Left lung (tissue), 4 donors: ENCODE measurements at regions not wholly inside any gene's neighbourhood (a gene's known extent, or its start where the extent isn't known, plus 50 kb on each side); places are given as distances from the start of the nearest gene placed in this dataset.

ENCODE experiments used
- ATAC-seq: fragments of 200-7000 bp; cut with Tn5 transposase; one replicate; pipeline ENCODE4 v1.9.1; 2020; ENCODE audit warnings: moderate library complexity
- DNase-seq, 4 donors: peaks; one replicate each; pipeline ENCODE4 v3.0.0-alpha.2; 2013 to 2020
- H3K27ac ChIP-seq, 2 donors: fragments of 200-600 bp; sonication (generic) in 1 of 2; one replicate each; pipeline versions ENCODE4 v1.5.0 to v1.8.0; 2020 to 2021
- H3K27me3 ChIP-seq, 2 donors: fragments of 200-600 bp; sonication (generic) in 1 of 2; one replicate each; pipeline versions ENCODE4 v1.5.0 to v1.8.0; 2020 to 2021
- H3K36me3 ChIP-seq, 2 donors: fragments of 200-600 bp; sonication (generic) in 1 of 2; one replicate each; pipeline versions ENCODE4 v1.5.0 to v1.8.0; 2020 to 2021
- H3K4me1 ChIP-seq, 2 donors: fragments of 200-600 bp; one replicate each; pipeline ENCODE4 v1.8.0; 2021
- H3K4me3 ChIP-seq, 2 donors: fragments of 200-600 bp; sonication (generic) in 1 of 2; one replicate each; pipeline versions ENCODE4 v1.5.0 to v1.8.0; 2020 to 2021; ENCODE audit warnings: mild to moderate bottlenecking in 1 of 2
- H3K9me3 ChIP-seq, 2 donors: fragments of 200-600 bp; sonication (generic) in 1 of 2; one replicate each; pipeline versions ENCODE4 v1.5.0 to v1.8.0; 2020 to 2021
- CTCF ChIP-seq, 2 donors: fragments of 200-600 bp; sonication (generic) in 1 of 2; IDR thresholded peaks; one replicate each; pipeline versions ENCODE4 v1.5.0 to v1.8.0; 2021; ENCODE audit warnings: antibody characterized with exemption in 2 of 2
- intact Hi-C, 2 donors: fragments of 100-400 bp; cut with DNase I; formaldehyde crosslinking; loops; one replicate each; pipeline versions ENCODE4 v1.11.2 to v1.14.2; 2022
- donor health status: DM: no; HTN: yes; CAD: no.
- donor health status: DM: no; HTN: no; CAD: no.

- intact Hi-C loops, result no loop called here
- ATAC-seq (no peak), DNase-seq (no peak)
- H3K9me3 ChIP-seq, result no peaks in the 10 kb centered on the region
- no peaks in the 10 kb centered on the region for H3K36me3 ChIP-seq
- no peak overlapping the region for H3K27ac ChIP-seq
- H3K4me3 ChIP-seq, result no peak overlapping the region
- no peaks in the 10 kb centered on the region for H3K4me1 ChIP-seq
- TF ChIP-seq CTCF (IDR thresholded peaks at IDR 0.05), result no peak
- H3K27me3 ChIP-seq, result peaks cover 0 to 5% of the 10 kb centered on the region in 2 donors
Observed at GRCh38 chr16:5581428-5581827, 483.8 kb upstream of the EEF2KMT start.

GRCh38 chr16:5580772-5581171, 483.2 kb upstream of the EEF2KMT start:
- Histone ChIP-seq H3K9me3 (no peaks in the 10 kb centered on the region), H3K36me3 (no peaks in the 10 kb centered on the region), H3K4me1 (no peaks in the 10 kb centered on the region), H3K4me3 (no peak overlapping the region), H3K27ac (no peak overlapping the region), H3K27me3 (peaks cover 0 to 5% of the 10 kb centered on the region in 2 donors)
- ATAC-seq, result no peak
- TF ChIP-seq CTCF (IDR thresholded peaks at IDR 0.05), result no peak
- intact Hi-C loops, result no loop called here
- DNase-seq, result no peak

- H3K27ac ChIP-seq, result no peak overlapping the region
- DNase-seq, result no peak
- no peaks in the 10 kb centered on the region for H3K4me1 ChIP-seq
- no peak for TF ChIP-seq CTCF (IDR thresholded peaks at IDR 0.05)
- intact Hi-C loops, result no loop called here
- H3K27me3 ChIP-seq, result peaks cover 0 to 5% of the 10 kb centered on the region in 2 donors
- H3K4me3 ChIP-seq, result no peak overlapping the region
- no peaks in the 10 kb centered on the region for H3K36me3 ChIP-seq
- H3K9me3 ChIP-seq, result no peaks in the 10 kb centered on the region
- no peak for ATAC-seq
Observed at GRCh38 chr16:5580296-5580695, 482.7 kb upstream of the EEF2KMT start.

GRCh38 chr16:5578980-5579379, 481.4 kb upstream of the EEF2KMT start:
- H3K4me1 ChIP-seq, result no peaks in the 10 kb centered on the region
- peaks cover 0 to 5% of the 10 kb centered on the region in 2 donors for H3K27me3 ChIP-seq
- DNase-seq, result no peak
- H3K27ac ChIP-seq, result no peak overlapping the region
- intact Hi-C loops, result no loop called here
- ATAC-seq, result no peak
- TF ChIP-seq CTCF (IDR thresholded peaks at IDR 0.05), result no peak
- no peaks in the 10 kb centered on the region for H3K9me3 ChIP-seq
- H3K36me3 ChIP-seq, result no peaks in the 10 kb centered on the region
- no peak overlapping the region for H3K4me3 ChIP-seq

GRCh38 chr16:5577463-5577862, 479.9 kb upstream of the EEF2KMT start:
- Histone ChIP-seq H3K27ac (no peak overlapping the region), H3K27me3 (peaks cover 0 to 5% of the 10 kb centered on the region in 2 donors), H3K36me3 (no peaks in the 10 kb centered on the region), H3K4me1 (no peaks in the 10 kb centered on the region), H3K4me3 (no peak overlapping the region), H3K9me3 (no peaks in the 10 kb centered on the region)
- no peak for DNase-seq
- no peak for TF ChIP-seq CTCF (IDR thresholded peaks at IDR 0.05)
- intact Hi-C loops, result no loop called here
- ATAC-seq, result no peak
